Transverse colon (tissue), 3 donors: ENCODE measurements at regions not wholly inside any gene's neighbourhood (a gene's known extent, or its start where the extent isn't known, plus 50 kb on each side); places are given as distances from the start of the nearest gene placed in this dataset.

Source experiments
- POLR2A ChIP-seq: fragments of 450-650 bp; IDR thresholded peaks from one replicate; pipeline ENCODE4 v1.6.1; 2016; ENCODE audit warnings: antibody characterized with exemption, mild to moderate bottlenecking, moderate library complexity
- TF ChIP-seq, protein P1 (sequence below), 5 experiments: fragments of 200-600 bp in 3 of 5; fragments of 450-650 bp in 2 of 5; sonication (generic) in 3 of 5; IDR thresholded peaks; 1 replicate in 2 of 5; 2 replicates in 3 of 5; pipeline ENCODE4 v1.5.1; 2016 to 2017; ENCODE audit warnings: antibody characterized with exemption in 5 of 5, inconsistent platforms in 3 of 5, mild to moderate bottlenecking in 2 of 5, moderate library complexity in 1 of 5

DNA sequence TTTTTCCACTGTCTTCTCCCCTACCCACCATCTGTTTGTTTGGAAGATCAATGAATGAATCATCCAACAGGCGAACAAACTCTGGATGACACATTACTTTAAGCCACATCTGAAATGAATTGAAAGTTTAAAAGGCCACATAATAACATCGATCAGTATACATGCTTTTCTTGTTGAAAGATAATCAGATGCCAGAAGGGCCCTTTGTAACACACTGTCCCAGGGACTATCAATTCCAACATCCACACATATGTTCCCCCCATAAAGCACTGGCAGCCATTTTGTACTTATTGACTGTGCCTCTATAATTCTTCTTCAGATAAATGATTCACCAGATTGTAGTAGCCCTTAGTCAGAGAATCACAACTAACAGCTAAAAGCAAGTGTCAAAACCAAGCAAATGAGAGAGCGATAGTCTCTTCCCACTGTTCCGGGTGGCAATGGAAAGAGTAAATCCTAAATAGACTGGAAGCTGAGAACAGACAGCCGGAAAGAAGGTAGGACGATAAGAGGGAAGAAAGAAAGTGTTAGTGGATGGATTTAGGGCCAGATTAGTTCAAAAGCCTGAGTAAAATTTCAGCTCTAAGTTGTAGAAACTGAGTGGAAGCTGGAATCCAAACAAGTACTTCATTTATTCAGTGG is 184.9 kb upstream of the TENT5A start:
- TF ChIP-seq, protein P1, sequence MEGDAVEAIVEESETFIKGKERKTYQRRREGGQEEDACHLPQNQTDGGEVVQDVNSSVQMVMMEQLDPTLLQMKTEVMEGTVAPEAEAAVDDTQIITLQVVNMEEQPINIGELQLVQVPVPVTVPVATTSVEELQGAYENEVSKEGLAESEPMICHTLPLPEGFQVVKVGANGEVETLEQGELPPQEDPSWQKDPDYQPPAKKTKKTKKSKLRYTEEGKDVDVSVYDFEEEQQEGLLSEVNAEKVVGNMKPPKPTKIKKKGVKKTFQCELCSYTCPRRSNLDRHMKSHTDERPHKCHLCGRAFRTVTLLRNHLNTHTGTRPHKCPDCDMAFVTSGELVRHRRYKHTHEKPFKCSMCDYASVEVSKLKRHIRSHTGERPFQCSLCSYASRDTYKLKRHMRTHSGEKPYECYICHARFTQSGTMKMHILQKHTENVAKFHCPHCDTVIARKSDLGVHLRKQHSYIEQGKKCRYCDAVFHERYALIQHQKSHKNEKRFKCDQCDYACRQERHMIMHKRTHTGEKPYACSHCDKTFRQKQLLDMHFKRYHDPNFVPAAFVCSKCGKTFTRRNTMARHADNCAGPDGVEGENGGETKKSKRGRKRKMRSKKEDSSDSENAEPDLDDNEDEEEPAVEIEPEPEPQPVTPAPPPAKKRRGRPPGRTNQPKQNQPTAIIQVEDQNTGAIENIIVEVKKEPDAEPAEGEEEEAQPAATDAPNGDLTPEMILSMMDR (IDR thresholded peaks at IDR 0.05): no peak
- TF ChIP-seq POLR2A: no peak
